ENCODE measurements at regions not wholly inside any gene's neighbourhood (a gene's known extent, or its start where the extent isn't known, plus 50 kb on each side); places are given as distances from the start of the nearest gene placed in this dataset.
"Not testable (repeated sequence)": the region's sequence is repeated elsewhere in the genome, so short reads cannot be mapped to it uniquely, and the experiment has no call there.

DNA sequence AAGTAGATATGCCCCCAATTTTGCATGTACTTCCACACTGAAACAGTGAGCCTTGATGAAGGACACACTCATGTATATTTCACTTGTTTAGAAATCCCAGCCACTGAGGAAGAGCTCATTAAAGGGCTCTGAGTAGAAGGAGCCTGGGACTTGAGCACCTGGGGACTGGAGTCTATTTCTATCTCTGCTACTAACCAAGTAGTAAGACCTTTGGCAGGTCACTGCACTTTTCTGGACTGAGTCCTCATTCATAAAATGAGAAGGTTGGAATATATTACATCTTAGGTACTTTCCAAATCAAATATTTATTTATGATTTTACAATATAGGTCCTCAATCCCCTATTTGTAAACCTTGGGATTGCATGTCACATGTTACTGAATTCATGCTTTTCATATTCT, 78.2 kb upstream of the C4orf54 start:
- Histone ChIP-seq H3K27ac (ENCODE audit: low read length) (no peak overlapping the region), H3K9me3 (ENCODE audit: control insufficient read depth, low read depth, low read length) (no peaks in the 10 kb centered on the region), H3K4me1 (ENCODE audit: control insufficient read depth, insufficient read depth, low read length) (no peaks in the 10 kb centered on the region), H3K27me3 (ENCODE audit: control insufficient read depth, insufficient read depth, low read length) (no peaks in the 10 kb centered on the region), H3K36me3 (ENCODE audit: control insufficient read depth, insufficient read depth, low read length) (no peaks in the 10 kb centered on the region), H3K4me3 (ENCODE audit: low read length) (no peak overlapping the region)
- no peak for DNase-seq

DNA sequence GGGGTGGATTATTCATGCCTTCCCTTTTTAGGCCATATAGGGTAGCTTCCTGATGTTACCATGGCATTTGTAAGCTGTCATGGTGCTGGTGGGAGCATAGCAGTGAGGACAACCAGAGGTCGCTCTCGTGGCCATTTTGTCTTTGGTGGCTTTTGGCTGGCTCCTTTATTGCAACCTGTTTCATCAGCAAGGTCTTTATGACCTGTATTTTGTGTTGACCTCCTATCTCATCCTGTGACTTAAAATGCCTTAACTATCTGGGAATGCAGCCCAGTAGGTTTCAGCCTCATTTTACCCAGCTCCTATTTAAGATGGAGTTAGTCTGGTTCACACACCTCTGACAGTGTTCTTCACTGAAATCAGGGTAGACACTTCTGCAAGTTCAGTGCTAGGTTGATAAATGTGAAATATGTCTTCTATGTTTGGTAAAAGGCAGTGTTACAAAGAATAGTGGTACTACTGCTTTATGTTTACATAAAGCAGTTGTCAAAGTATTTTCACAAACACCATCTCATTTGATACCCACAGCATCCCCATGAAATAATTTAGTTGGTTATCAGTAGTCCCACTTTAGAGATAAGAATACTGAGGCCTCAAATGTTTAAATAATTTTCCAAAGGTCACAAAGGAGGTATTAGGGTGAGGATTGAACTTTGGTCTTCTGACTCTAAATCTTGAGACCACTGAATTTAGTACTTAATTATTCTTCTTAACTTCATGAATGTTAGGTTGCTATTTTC, 77.1 kb upstream of the C4orf54 start:
- Histone ChIP-seq H3K36me3 (ENCODE audit: control insufficient read depth, insufficient read depth, low read length) (no peaks in the 10 kb centered on the region), H3K27ac (ENCODE audit: low read length) (no peak overlapping the region), H3K9me3 (ENCODE audit: control insufficient read depth, low read depth, low read length) (no peaks in the 10 kb centered on the region), H3K4me1 (ENCODE audit: control insufficient read depth, insufficient read depth, low read length) (no peaks in the 10 kb centered on the region), H3K4me3 (ENCODE audit: low read length) (no peak overlapping the region), H3K27me3 (ENCODE audit: control insufficient read depth, insufficient read depth, low read length) (no peaks in the 10 kb centered on the region)
- no CpG with 5 or more reads among the region's 2 CpGs for WGBS (ENCODE audit: insufficient coverage, low lambda C conversion rate)
- no peak for DNase-seq

GRCh38 chr4:99733455-99733854, 75.8 kb upstream of the C4orf54 start:
- not testable (repeated sequence) for H3K27me3 ChIP-seq (ENCODE audit: control insufficient read depth, insufficient read depth, low read length); H3K4me1 ChIP-seq (ENCODE audit: control insufficient read depth, insufficient read depth, low read length); H3K4me3 ChIP-seq (ENCODE audit: low read length); H3K36me3 ChIP-seq (ENCODE audit: control insufficient read depth, insufficient read depth, low read length); DNase-seq; H3K9me3 ChIP-seq (ENCODE audit: control insufficient read depth, low read depth, low read length); H3K27ac ChIP-seq (ENCODE audit: low read length)
- no CpG with 5 or more reads among the region's 4 CpGs for WGBS (ENCODE audit: insufficient coverage, low lambda C conversion rate)

DNA sequence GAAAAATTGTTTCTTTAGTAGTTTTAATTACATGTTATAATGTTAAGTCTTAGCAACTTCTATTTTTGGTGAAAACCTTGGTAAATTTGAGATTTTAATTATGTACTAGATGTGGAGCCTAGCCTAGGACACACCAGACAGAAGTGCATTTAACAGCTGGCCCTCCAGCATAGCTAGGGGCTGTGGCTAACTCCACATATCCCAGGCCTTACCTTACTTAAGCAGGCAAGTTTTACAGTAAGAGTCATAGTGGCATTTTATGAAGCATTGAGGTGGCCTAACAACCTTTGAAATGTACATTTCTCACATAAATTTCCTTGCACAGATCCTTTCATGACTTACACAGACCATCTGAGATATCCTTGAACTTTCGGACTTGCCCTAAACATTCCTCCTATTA, 71.6 kb upstream of the C4orf54 start:
- Histone ChIP-seq H3K36me3 (ENCODE audit: control insufficient read depth, insufficient read depth, low read length) (no peaks in the 10 kb centered on the region), H3K4me1 (ENCODE audit: control insufficient read depth, insufficient read depth, low read length) (peaks cover under 1% of the 10 kb centered on the region), H3K27me3 (ENCODE audit: control insufficient read depth, insufficient read depth, low read length) (no peaks in the 10 kb centered on the region), H3K9me3 (ENCODE audit: control insufficient read depth, low read depth, low read length) (no peaks in the 10 kb centered on the region), H3K27ac (ENCODE audit: low read length) (no peak overlapping the region), H3K4me3 (ENCODE audit: low read length) (no peak overlapping the region)
- WGBS (ENCODE audit: insufficient coverage, low lambda C conversion rate), result 57% methylated on average over 1 of the region's 1 CpG
- DNase-seq, result no peak

DNA sequence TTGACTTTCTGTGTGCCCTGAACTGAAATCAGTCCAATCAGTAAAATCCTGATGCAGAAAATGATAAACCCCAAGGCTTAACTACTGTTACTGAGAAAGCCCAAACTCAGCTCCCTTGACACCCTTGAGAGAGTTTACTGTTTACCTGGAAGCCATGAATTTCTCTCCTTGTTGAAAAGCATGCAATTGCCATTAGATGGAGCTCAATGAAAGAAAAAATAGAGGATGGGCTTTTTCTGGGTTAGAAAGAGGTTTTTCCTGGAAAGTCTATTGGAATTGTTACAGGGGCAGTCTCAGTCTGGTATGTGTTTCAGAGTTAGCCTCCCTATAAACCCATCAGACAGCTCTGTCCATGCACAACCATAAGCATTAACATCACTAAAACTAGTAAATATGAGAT, 66.4 kb upstream of the C4orf54 start:
- Histone ChIP-seq H3K4me3 (ENCODE audit: low read length) (no peak overlapping the region), H3K9me3 (ENCODE audit: control insufficient read depth, low read depth, low read length) (no peaks in the 10 kb centered on the region), H3K27ac (ENCODE audit: low read length) (peak overlapping the region; percentile 80), H3K36me3 (ENCODE audit: control insufficient read depth, insufficient read depth, low read length) (no peaks in the 10 kb centered on the region), H3K4me1 (ENCODE audit: control insufficient read depth, insufficient read depth, low read length) (peaks cover 18% of the 10 kb centered on the region), H3K27me3 (ENCODE audit: control insufficient read depth, insufficient read depth, low read length) (no peaks in the 10 kb centered on the region)
- no peak for DNase-seq

GRCh38 chr4:99723612-99724011, 66.0 kb upstream of the C4orf54 start:
- H3K4me1 ChIP-seq (ENCODE audit: control insufficient read depth, insufficient read depth, low read length), result peaks cover 18% of the 10 kb centered on the region
- H3K4me3 ChIP-seq (ENCODE audit: low read length), result no peak overlapping the region
- peak; percentile 93 to 95 for DNase-seq
- H3K27ac ChIP-seq (ENCODE audit: low read length), result peak overlapping the region; percentile 80
- no peaks in the 10 kb centered on the region for H3K9me3 ChIP-seq (ENCODE audit: control insufficient read depth, low read depth, low read length)
- no peaks in the 10 kb centered on the region for H3K27me3 ChIP-seq (ENCODE audit: control insufficient read depth, insufficient read depth, low read length)
- H3K36me3 ChIP-seq (ENCODE audit: control insufficient read depth, insufficient read depth, low read length), result no peaks in the 10 kb centered on the region
- WGBS (ENCODE audit: insufficient coverage, low lambda C conversion rate), result no CpG with 5 or more reads among the region's 3 CpGs

DNA sequence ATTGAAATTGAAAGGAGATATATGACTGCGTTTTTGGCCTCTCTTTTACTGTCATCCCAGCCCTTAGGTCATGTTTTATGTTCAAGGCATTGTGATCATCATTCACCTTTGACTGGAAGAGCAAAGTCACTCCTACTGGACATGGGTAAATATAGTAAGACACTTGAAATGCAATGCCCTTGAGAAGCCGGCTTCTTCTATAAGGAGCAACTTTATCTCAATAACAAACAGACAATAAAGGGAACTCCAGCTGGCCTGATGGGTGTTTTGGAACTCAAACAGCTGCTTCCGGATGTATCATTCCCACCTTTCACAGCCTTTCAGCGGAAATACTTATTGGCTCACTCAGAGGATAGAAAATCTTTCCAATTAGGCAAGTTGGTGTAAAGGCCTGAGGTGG, 65.1 kb upstream of the C4orf54 start:
- Histone ChIP-seq H3K36me3 (ENCODE audit: control insufficient read depth, insufficient read depth, low read length) (no peaks in the 10 kb centered on the region), H3K9me3 (ENCODE audit: control insufficient read depth, low read depth, low read length) (no peaks in the 10 kb centered on the region), H3K27ac (ENCODE audit: low read length) (peak overlapping the region; percentile 67), H3K27me3 (ENCODE audit: control insufficient read depth, insufficient read depth, low read length) (no peaks in the 10 kb centered on the region), H3K4me1 (ENCODE audit: control insufficient read depth, insufficient read depth, low read length) (peaks cover 18% of the 10 kb centered on the region), H3K4me3 (ENCODE audit: low read length) (no peak overlapping the region)
- peak; percentile 18 to 55 for DNase-seq
- 64% methylated on average over 1 of the region's 4 CpGs for WGBS (ENCODE audit: insufficient coverage, low lambda C conversion rate)

GRCh38 chr4:99722006-99722405, 64.4 kb upstream of the C4orf54 start:
- peak overlapping the region; percentile 67 for H3K27ac ChIP-seq (ENCODE audit: low read length)
- WGBS (ENCODE audit: insufficient coverage, low lambda C conversion rate), result 100% methylated on average over 1 of the region's 1 CpG

DNA sequence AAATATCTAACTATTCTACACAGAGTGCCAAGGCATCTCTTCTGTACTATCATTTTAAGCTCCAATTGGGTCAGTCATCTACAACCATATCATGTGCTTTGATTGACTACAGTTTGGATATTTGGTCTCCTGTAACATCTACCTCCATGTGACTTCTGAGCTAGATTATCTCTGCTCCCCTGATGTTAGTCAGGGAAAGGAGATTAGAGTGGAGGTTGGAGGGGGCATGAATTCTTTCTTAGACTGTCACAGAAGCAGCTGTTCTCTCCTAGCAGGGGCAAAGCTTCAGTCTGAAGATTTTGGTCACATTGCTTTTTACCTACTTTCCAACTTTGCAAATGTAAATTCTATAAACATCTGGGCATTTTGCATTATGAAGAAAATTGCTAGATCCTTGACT, 62.6 kb upstream of the C4orf54 start:
- DNase-seq, result no peak
- no peak overlapping the region for H3K27ac ChIP-seq (ENCODE audit: low read length)
- H3K36me3 ChIP-seq (ENCODE audit: control insufficient read depth, insufficient read depth, low read length), result no peaks in the 10 kb centered on the region
- H3K9me3 ChIP-seq (ENCODE audit: control insufficient read depth, low read depth, low read length), result no peaks in the 10 kb centered on the region
- H3K27me3 ChIP-seq (ENCODE audit: control insufficient read depth, insufficient read depth, low read length), result no peaks in the 10 kb centered on the region
- H3K4me1 ChIP-seq (ENCODE audit: control insufficient read depth, insufficient read depth, low read length), result peaks cover 41% of the 10 kb centered on the region
- H3K4me3 ChIP-seq (ENCODE audit: low read length), result no peak overlapping the region

More at GRCh38 chr4:99722006-99722405, 64.4 kb upstream of the C4orf54 start:
- H3K36me3 ChIP-seq (ENCODE audit: control insufficient read depth, insufficient read depth, low read length), result no peaks in the 10 kb centered on the region
- peaks cover 25% of the 10 kb centered on the region for H3K4me1 ChIP-seq (ENCODE audit: control insufficient read depth, insufficient read depth, low read length)
- H3K9me3 ChIP-seq (ENCODE audit: control insufficient read depth, low read depth, low read length), result no peaks in the 10 kb centered on the region
- H3K27me3 ChIP-seq (ENCODE audit: control insufficient read depth, insufficient read depth, low read length), result no peaks in the 10 kb centered on the region
- no peak overlapping the region for H3K4me3 ChIP-seq (ENCODE audit: low read length)
- no peak for DNase-seq

DNA sequence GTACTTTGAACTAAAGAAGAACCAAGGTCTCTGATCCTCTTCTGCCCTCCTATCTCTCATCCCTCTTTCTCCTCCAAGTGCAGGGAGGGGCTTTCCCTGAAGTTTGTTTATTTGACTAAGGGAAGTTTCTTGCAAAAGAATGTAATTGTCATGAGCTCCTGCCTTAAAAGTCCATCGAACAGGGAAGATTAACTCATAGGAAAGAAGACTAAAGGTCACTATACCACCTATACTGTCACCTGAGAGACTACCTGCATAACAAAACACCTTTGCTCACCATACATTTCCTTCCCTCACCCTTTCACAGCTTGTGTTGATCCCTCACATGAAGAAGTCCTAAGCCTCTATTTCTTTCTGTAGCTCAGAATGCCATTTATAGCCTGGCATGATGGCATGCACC, 59.4 kb upstream of the C4orf54 start:
- DNase-seq, result peak; percentile 66 to 87
- no peak overlapping the region for H3K4me3 ChIP-seq (ENCODE audit: low read length)
- H3K4me1 ChIP-seq (ENCODE audit: control insufficient read depth, insufficient read depth, low read length), result peaks cover 30% of the 10 kb centered on the region
- H3K9me3 ChIP-seq (ENCODE audit: control insufficient read depth, low read depth, low read length), result no peaks in the 10 kb centered on the region
- WGBS (ENCODE audit: insufficient coverage, low lambda C conversion rate), result no CpG with 5 or more reads among the region's 1 CpG
- peak overlapping the region; percentile 81 for H3K27ac ChIP-seq (ENCODE audit: low read length)
- no peaks in the 10 kb centered on the region for H3K27me3 ChIP-seq (ENCODE audit: control insufficient read depth, insufficient read depth, low read length)
- no peaks in the 10 kb centered on the region for H3K36me3 ChIP-seq (ENCODE audit: control insufficient read depth, insufficient read depth, low read length)

GRCh38 chr4:99715286-99715685, 57.7 kb upstream of the C4orf54 start:
- Histone ChIP-seq H3K27ac (ENCODE audit: low read length) (peak overlapping the region; percentile 81), H3K4me1 (ENCODE audit: control insufficient read depth, insufficient read depth, low read length) (peaks cover 30% of the 10 kb centered on the region), H3K27me3 (ENCODE audit: control insufficient read depth, insufficient read depth, low read length) (no peaks in the 10 kb centered on the region), H3K9me3 (ENCODE audit: control insufficient read depth, low read depth, low read length) (no peaks in the 10 kb centered on the region), H3K4me3 (ENCODE audit: low read length) (no peak overlapping the region), H3K36me3 (ENCODE audit: control insufficient read depth, insufficient read depth, low read length) (no peaks in the 10 kb centered on the region)
- peak; percentile 55 to 77 for DNase-seq
